GM23338 (cell line): ENCODE measurements at regions not wholly inside any gene's neighbourhood (a gene's known extent, or its start where the extent isn't known, plus 50 kb on each side); places are given as distances from the start of the nearest gene placed in this dataset.

Source experiments
- EZH2 ChIP-seq: fragments of 200-600 bp; sonication (generic); IDR thresholded peaks from one replicate; pipeline ENCODE4 v1.8.0; 2017; ENCODE audit warnings: antibody characterized with exemption, mild to moderate bottlenecking, low read depth; ENCODE audit not compliant: unreplicated experiment
- EZH2phosphoT487 ChIP-seq: fragments of 200-600 bp; sonication (generic); IDR thresholded peaks from one replicate; pipeline ENCODE4 v1.8.1; 2018; ENCODE audit warnings: antibody characterized with exemption; ENCODE audit not compliant: unreplicated experiment
- POLR2AphosphoS5 ChIP-seq: IDR thresholded peaks from 2 replicates; pipeline ENCODE4 v1.6.1; 2016; ENCODE audit warnings: antibody characterized with exemption, low read depth
- TF ChIP-seq, protein P1 (sequence below), 2 experiments: fragments of 200-600 bp in 1 of 2; sonication (generic) in 1 of 2; conservative IDR thresholded peaks; 2 replicates each; pipeline versions ENCODE4 v1.5.1 to v1.6.1; 2016 to 2017; ENCODE audit warnings: antibody characterized with exemption in 2 of 2, low read depth in 2 of 2, mild to moderate bottlenecking in 2 of 2, moderate library complexity in 1 of 2

GRCh38 chr6:92719773-92720172 lies 699.6 kb downstream of the EPHA7 start:
- TF ChIP-seq, protein P1, sequence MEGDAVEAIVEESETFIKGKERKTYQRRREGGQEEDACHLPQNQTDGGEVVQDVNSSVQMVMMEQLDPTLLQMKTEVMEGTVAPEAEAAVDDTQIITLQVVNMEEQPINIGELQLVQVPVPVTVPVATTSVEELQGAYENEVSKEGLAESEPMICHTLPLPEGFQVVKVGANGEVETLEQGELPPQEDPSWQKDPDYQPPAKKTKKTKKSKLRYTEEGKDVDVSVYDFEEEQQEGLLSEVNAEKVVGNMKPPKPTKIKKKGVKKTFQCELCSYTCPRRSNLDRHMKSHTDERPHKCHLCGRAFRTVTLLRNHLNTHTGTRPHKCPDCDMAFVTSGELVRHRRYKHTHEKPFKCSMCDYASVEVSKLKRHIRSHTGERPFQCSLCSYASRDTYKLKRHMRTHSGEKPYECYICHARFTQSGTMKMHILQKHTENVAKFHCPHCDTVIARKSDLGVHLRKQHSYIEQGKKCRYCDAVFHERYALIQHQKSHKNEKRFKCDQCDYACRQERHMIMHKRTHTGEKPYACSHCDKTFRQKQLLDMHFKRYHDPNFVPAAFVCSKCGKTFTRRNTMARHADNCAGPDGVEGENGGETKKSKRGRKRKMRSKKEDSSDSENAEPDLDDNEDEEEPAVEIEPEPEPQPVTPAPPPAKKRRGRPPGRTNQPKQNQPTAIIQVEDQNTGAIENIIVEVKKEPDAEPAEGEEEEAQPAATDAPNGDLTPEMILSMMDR (conservative IDR thresholded peaks at IDR 0.05; ENCODE audit: low read depth in 2 of 2) = no peak
- TF ChIP-seq EZH2phosphoT487 = no peak
- no peak for TF ChIP-seq EZH2
- TF ChIP-seq POLR2AphosphoS5 = no peak
